Activated CD4-positive, alpha-beta T cell treated with anti-CD3 and anti-CD28 coated beads for 1 hour (primary cell): ENCODE measurements at regions not wholly inside any gene's neighbourhood (a gene's known extent, or its start where the extent isn't known, plus 50 kb on each side); places are given as distances from the start of the nearest gene placed in this dataset.
"Not testable (repeated sequence)": the region's sequence is repeated elsewhere in the genome, so short reads cannot be mapped to it uniquely, and the experiment has no call there.

Experiments used
- DNase-seq: peaks from one replicate; pipeline ENCODE4 v3.0.0-alpha.2; 2020

GRCh38 chr1:87398641-87399040 lies 70.0 kb downstream of the LMO4 start:
- no peak for DNase-seq

- DNase-seq: no peak
Measured at GRCh38 chr1:87399264-87399663, 70.6 kb downstream of the LMO4 start.

GRCh38 chr1:87399701-87400100 lies 71.0 kb downstream of the LMO4 start:
- no peak for DNase-seq

- DNase-seq: no peak
Measured at GRCh38 chr1:87400813-87401212, 72.1 kb downstream of the LMO4 start.

- DNase-seq: no peak
Measured at GRCh38 chr1:87402241-87403002, 73.7 kb downstream of the LMO4 start.

- no peak for DNase-seq
Measured at GRCh38 chr1:87403061-87403820, 74.6 kb downstream of the LMO4 start.

GRCh38 chr1:87404296-87404695 lies 75.6 kb downstream of the LMO4 start:
- DNase-seq: no peak

GRCh38 chr1:87408665-87409248 lies 80.1 kb downstream of the LMO4 start:
- DNase-seq: no peak

GRCh38 chr1:87410776-87411480 lies 82.2 kb downstream of the LMO4 start:
- no peak for DNase-seq

- not testable (repeated sequence) for DNase-seq
Measured at GRCh38 chr1:87413846-87414245, 85.2 kb downstream of the LMO4 start.

- DNase-seq: no peak
Measured at GRCh38 chr1:87418048-87418447, 89.4 kb downstream of the LMO4 start.

GRCh38 chr1:87421809-87422208 lies 93.1 kb downstream of the LMO4 start:
- no peak for DNase-seq

GRCh38 chr1:87424541-87424940 lies 95.9 kb downstream of the LMO4 start:
- no peak for DNase-seq

GRCh38 chr1:87426463-87427249 lies 98.0 kb downstream of the LMO4 start:
- no peak for DNase-seq

GRCh38 chr1:87428367-87428766 lies 99.7 kb downstream of the LMO4 start:
- no peak for DNase-seq

- DNase-seq: no peak
Measured at GRCh38 chr1:87428883-87429282, 100.2 kb downstream of the LMO4 start.

- DNase-seq: no peak
Measured at GRCh38 chr1:87432685-87433084, 104.0 kb downstream of the LMO4 start.

- not testable (repeated sequence) for DNase-seq
Measured at GRCh38 chr1:87433101-87433500, 104.4 kb downstream of the LMO4 start.

- no peak for DNase-seq
Measured at GRCh38 chr1:87435484-87435883, 106.8 kb downstream of the LMO4 start.

GRCh38 chr1:87436115-87436514 lies 107.4 kb downstream of the LMO4 start:
- DNase-seq: not testable (repeated sequence)

GRCh38 chr1:87436534-87436933 lies 107.9 kb downstream of the LMO4 start:
- no peak for DNase-seq

- DNase-seq: no peak
Measured at GRCh38 chr1:87437663-87438295, 109.1 kb downstream of the LMO4 start.
